WTC11 (cell line): ENCODE measurements at regions not wholly inside any gene's neighbourhood (a gene's known extent, or its start where the extent isn't known, plus 50 kb on each side); places are given as distances from the start of the nearest gene placed in this dataset.

Experiments
- ATAC-seq: fragments of 200-7000 bp; cut with Tn5 transposase; 2 replicates; pipeline ENCODE4 v1.10.0; 2021; ENCODE audit warnings: mild to moderate bottlenecking, moderate library complexity
- CTCF ChIA-PET: fragments of 300-600 bp; sonication (Branson Sonifier 250); formaldehyde crosslinking; loops from one replicate; lab custom pipeline; 2021; ENCODE audit warnings: antibody characterized with exemption; lab: Charles Lee
- POLR2A ChIA-PET: fragments of 350-600 bp; sonication (Branson Sonifier 250); formaldehyde crosslinking; loops from one replicate; lab custom pipeline; 2021; ENCODE audit warnings: antibody characterized with exemption; lab: Charles Lee
- DNase-seq: peaks from one replicate; pipeline ENCODE4 v3.0.0; 2021; ENCODE audit warnings: low spot score
- H3K27ac Mint-ChIP-seq: 2 replicates; pipeline ENCODE4 v1.8.0; 2021; ENCODE audit warnings: mixed read lengths
- H3K27me3 Mint-ChIP-seq: 2 replicates; pipeline ENCODE4 v1.8.0; 2021; ENCODE audit warnings: low read depth, mild to moderate bottlenecking, moderate library complexity, mixed read lengths
- H3K36me3 Mint-ChIP-seq: 2 replicates; pipeline ENCODE4 v1.8.0; 2021; ENCODE audit warnings: mixed read lengths
- H3K4me1 Mint-ChIP-seq: 2 replicates; pipeline ENCODE4 v1.8.0; 2022; ENCODE audit warnings: mixed read lengths
- H3K4me3 Mint-ChIP-seq: 2 replicates; pipeline ENCODE4 v1.8.0; 2021; ENCODE audit warnings: mild to moderate bottlenecking, moderate library complexity, mixed read lengths
- H3K9me3 Mint-ChIP-seq: 2 replicates; pipeline ENCODE4 v1.8.0; 2021; ENCODE audit warnings: mixed read lengths
- ETV6 ChIP-seq: sonication (generic); formaldehyde crosslinking; IDR thresholded peaks from 2 replicates; pipeline ENCODE4 v1.8.1; 2022; ENCODE audit warnings: mild to moderate bottlenecking, missing genetic modification reagents
- GTF2I ChIP-seq: fragments of 250-450 bp; sonication (Bioruptor Pico); conservative IDR thresholded peaks from 2 replicates; pipeline ENCODE4 v1.4.0; 2021; ENCODE audit warnings: mild to moderate bottlenecking
- MYBL2 ChIP-seq: sonication (generic); formaldehyde crosslinking; IDR thresholded peaks from 2 replicates; pipeline ENCODE4 v1.8.1; 2023; ENCODE audit warnings: mild to moderate bottlenecking, moderate library complexity, missing genetic modification reagents
- PRRX2 ChIP-seq: fragments of 250-450 bp; sonication (Bioruptor Pico); IDR thresholded peaks from 2 replicates; pipeline ENCODE4 v1.8.0; 2021; ENCODE audit warnings: mild to moderate bottlenecking
- RORB ChIP-seq: fragments of 250-450 bp; sonication (Bioruptor Pico); IDR thresholded peaks from 2 replicates; pipeline ENCODE4 v1.9.0; 2021; ENCODE audit warnings: mild to moderate bottlenecking
- SOX15 ChIP-seq: fragments of 250-450 bp; sonication (Bioruptor Pico); IDR thresholded peaks from 2 replicates; pipeline ENCODE4 v1.9.0; 2021; ENCODE audit warnings: mild to moderate bottlenecking
- TEAD4 ChIP-seq: sonication (generic); formaldehyde crosslinking; IDR thresholded peaks from 2 replicates; pipeline ENCODE4 v1.8.0; 2022; ENCODE audit warnings: mild to moderate bottlenecking, missing genetic modification reagents
- ZBTB21 ChIP-seq: sonication (generic); formaldehyde crosslinking; IDR thresholded peaks from 2 replicates; pipeline ENCODE4 v1.8.1; 2023; ENCODE audit warnings: mild to moderate bottlenecking, missing genetic modification reagents, borderline replicate concordance
- ZNF219 ChIP-seq: sonication (generic); formaldehyde crosslinking; IDR thresholded peaks from 2 replicates; pipeline ENCODE4 v1.8.0; 2023; ENCODE audit warnings: missing genetic modification reagents, mild to moderate bottlenecking, borderline replicate concordance
- ZNF396 ChIP-seq: fragments of 250-450 bp; sonication (Bioruptor Pico); IDR thresholded peaks from 2 replicates; pipeline ENCODE4 v1.8.0; 2021; ENCODE audit warnings: mild to moderate bottlenecking, moderate library complexity, borderline replicate concordance
- TF ChIP-seq, protein P1 (sequence below): sonication (generic); formaldehyde crosslinking; IDR thresholded peaks from 2 replicates; pipeline ENCODE4 v1.8.1; 2023; ENCODE audit warnings: mild to moderate bottlenecking, moderate library complexity, missing genetic modification reagents
- TF ChIP-seq, protein P2 (sequence below): fragments of 250-450 bp; sonication (Bioruptor Pico); IDR thresholded peaks from 2 replicates; pipeline ENCODE4 v1.9.0; 2021; ENCODE audit warnings: moderate library complexity, mild to moderate bottlenecking, inconsistent platforms, borderline replicate concordance
- TF ChIP-seq, protein P3 (sequence below): sonication (generic); formaldehyde crosslinking; conservative IDR thresholded peaks from 2 replicates; pipeline ENCODE4 v1.8.1; 2023; ENCODE audit warnings: mild to moderate bottlenecking, low read depth, missing genetic modification reagents, moderate library complexity
- TF ChIP-seq, protein P4 (sequence below): sonication (generic); formaldehyde crosslinking; IDR thresholded peaks from 2 replicates; pipeline ENCODE4 v1.8.1; 2022; ENCODE audit warnings: mild to moderate bottlenecking, missing genetic modification reagents, moderate library complexity, borderline replicate concordance
- TF ChIP-seq, protein P5 (sequence below): sonication (generic); formaldehyde crosslinking; IDR thresholded peaks from 2 replicates; pipeline ENCODE4 v1.8.1; 2023; ENCODE audit warnings: mild to moderate bottlenecking, missing genetic modification reagents
- TF ChIP-seq, protein P6 (sequence below): sonication (generic); formaldehyde crosslinking; IDR thresholded peaks from 2 replicates; pipeline ENCODE4 v1.8.1; 2022; ENCODE audit warnings: low read depth, missing genetic modification reagents, borderline replicate concordance
- TF ChIP-seq, protein P7 (sequence below): sonication (generic); formaldehyde crosslinking; IDR thresholded peaks from 2 replicates; pipeline ENCODE4 v1.8.0; 2023; ENCODE audit warnings: mild to moderate bottlenecking, missing genetic modification reagents

DNA sequence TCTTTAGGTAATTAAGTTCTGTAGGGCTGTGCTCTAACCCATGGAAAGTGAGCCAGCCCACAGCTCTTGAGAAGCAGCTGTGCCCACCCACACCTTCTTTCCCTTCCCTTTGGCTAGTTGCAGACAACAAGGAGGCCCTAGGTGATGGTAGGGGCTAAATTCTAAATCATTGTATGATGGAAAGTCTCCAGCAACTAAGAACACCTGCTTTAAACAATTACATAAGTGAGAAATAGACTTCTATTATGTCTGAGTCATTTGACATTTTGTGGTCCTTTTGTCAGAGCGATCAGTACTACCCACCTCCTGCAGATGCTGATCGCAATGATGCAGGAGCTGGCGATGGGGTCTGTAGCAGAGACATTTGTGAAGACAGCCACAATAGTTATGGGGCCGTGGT lies 79.6 kb downstream of the TEX51 start:
- H3K27ac Mint-ChIP-seq, result no peak overlapping the region
- H3K9me3 Mint-ChIP-seq, result no peaks in the 10 kb centered on the region
- CTCF ChIA-PET, result no interaction called here
- POLR2A ChIA-PET, result no interaction called here
- H3K4me3 Mint-ChIP-seq, result no peak overlapping the region
- TF ChIP-seq PRRX2 (CRISPR knock-in tag) (no peak), ZNF396 (CRISPR knock-in tag) (no peak), RORB (CRISPR knock-in tag) (no peak)
- TF ChIP-seq, protein P1, sequence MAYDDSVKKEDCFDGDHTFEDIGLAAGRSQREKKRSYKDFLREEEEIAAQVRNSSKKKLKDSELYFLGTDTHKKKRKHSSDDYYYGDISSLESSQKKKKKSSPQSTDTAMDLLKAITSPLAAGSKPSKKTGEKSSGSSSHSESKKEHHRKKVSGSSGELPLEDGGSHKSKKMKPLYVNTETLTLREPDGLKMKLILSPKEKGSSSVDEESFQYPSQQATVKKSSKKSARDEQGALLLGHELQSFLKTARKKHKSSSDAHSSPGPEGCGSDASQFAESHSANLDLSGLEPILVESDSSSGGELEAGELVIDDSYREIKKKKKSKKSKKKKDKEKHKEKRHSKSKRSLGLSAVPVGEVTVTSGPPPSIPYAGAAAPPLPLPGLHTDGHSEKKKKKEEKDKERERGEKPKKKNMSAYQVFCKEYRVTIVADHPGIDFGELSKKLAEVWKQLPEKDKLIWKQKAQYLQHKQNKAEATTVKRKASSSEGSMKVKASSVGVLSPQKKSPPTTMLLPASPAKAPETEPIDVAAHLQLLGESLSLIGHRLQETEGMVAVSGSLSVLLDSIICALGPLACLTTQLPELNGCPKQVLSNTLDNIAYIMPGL (CRISPR knock-in tag), result no peak
- TF ChIP-seq, protein P2, sequence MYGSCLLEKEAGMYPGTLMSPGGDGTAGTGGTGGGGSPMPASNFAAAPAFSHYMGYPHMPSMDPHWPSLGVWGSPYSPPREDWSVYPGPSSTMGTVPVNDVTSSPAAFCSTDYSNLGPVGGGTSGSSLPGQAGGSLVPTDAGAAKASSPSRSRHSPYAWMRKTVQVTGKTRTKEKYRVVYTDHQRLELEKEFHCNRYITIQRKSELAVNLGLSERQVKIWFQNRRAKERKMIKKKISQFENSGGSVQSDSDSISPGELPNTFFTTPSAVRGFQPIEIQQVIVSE (CRISPR knock-in tag), result no peak
- TF ChIP-seq, protein P3, sequence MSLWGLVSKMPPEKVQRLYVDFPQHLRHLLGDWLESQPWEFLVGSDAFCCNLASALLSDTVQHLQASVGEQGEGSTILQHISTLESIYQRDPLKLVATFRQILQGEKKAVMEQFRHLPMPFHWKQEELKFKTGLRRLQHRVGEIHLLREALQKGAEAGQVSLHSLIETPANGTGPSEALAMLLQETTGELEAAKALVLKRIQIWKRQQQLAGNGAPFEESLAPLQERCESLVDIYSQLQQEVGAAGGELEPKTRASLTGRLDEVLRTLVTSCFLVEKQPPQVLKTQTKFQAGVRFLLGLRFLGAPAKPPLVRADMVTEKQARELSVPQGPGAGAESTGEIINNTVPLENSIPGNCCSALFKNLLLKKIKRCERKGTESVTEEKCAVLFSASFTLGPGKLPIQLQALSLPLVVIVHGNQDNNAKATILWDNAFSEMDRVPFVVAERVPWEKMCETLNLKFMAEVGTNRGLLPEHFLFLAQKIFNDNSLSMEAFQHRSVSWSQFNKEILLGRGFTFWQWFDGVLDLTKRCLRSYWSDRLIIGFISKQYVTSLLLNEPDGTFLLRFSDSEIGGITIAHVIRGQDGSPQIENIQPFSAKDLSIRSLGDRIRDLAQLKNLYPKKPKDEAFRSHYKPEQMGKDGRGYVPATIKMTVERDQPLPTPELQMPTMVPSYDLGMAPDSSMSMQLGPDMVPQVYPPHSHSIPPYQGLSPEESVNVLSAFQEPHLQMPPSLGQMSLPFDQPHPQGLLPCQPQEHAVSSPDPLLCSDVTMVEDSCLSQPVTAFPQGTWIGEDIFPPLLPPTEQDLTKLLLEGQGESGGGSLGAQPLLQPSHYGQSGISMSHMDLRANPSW (CRISPR knock-in tag), result no peak
- H3K4me1 Mint-ChIP-seq, result peaks cover 6% of the 10 kb centered on the region
- H3K36me3 Mint-ChIP-seq, result no peaks in the 10 kb centered on the region
- DNase-seq, result no peak
- peaks cover 8% of the 10 kb centered on the region for H3K27me3 Mint-ChIP-seq
- ATAC-seq, result no peak

DNA sequence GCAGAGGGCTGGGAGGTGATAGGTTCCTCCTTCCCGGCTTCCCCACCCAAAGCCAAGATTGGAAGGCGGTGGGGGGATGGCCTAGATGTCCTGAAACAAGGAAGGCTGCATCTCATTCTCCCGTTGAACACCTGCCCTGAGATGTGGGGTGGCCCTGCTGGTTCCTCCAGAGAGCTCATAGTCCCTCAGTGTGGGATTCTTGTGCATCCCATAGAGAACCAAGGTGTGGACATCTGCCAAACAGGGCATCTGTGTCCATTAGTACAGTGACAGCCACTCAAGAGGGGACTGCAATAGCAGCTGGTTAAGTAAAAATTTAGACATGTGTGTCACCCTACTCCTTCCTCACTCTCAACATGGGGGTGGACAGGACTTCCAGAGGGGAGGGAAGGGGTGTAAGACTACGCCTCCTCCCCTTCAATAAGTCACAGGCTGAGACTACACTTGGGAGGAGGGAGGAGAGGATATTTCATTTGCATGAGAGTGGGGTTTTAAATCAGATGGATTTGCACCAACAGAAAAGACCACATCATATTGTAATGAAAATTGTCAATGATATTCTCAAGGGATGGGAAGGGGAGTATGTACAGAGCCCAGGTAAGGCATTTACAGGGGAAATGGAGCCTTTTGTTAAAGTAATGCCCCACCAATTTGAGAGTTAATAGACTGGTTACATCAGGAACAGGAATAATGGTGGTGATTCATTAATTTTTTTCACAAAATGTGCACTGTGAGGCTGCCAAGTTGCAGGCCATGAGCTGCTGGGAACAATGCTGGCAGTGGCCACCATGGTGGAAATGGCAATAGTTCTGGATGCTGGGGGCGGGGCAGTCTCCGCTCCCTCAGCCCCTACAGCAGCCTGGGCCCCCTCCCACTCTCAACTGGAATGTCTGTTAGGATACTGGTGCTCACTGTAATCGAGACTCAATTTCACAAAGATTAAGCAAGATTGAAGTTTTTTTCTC lies 80.6 kb downstream of the TEX51 start:
- CTCF ChIA-PET, result no interaction called here
- POLR2A ChIA-PET, result no interaction called here
- TF ChIP-seq ZNF396 (CRISPR knock-in tag), result no peak
- TF ChIP-seq MYBL2, result no peak
- TF ChIP-seq, protein P4, sequence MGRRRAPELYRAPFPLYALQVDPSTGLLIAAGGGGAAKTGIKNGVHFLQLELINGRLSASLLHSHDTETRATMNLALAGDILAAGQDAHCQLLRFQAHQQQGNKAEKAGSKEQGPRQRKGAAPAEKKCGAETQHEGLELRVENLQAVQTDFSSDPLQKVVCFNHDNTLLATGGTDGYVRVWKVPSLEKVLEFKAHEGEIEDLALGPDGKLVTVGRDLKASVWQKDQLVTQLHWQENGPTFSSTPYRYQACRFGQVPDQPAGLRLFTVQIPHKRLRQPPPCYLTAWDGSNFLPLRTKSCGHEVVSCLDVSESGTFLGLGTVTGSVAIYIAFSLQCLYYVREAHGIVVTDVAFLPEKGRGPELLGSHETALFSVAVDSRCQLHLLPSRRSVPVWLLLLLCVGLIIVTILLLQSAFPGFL (CRISPR knock-in tag), result no peak
- TF ChIP-seq, protein P5, sequence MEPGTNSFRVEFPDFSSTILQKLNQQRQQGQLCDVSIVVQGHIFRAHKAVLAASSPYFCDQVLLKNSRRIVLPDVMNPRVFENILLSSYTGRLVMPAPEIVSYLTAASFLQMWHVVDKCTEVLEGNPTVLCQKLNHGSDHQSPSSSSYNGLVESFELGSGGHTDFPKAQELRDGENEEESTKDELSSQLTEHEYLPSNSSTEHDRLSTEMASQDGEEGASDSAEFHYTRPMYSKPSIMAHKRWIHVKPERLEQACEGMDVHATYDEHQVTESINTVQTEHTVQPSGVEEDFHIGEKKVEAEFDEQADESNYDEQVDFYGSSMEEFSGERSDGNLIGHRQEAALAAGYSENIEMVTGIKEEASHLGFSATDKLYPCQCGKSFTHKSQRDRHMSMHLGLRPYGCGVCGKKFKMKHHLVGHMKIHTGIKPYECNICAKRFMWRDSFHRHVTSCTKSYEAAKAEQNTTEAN (CRISPR knock-in tag), result no peak
- TF ChIP-seq ZBTB21 (CRISPR knock-in tag), result no peak
- TF ChIP-seq, protein P3 (CRISPR knock-in tag), result no peak
- TF ChIP-seq ZNF219 (CRISPR knock-in tag), result no peak
- TF ChIP-seq GTF2I (CRISPR knock-in tag), result no peak
- TF ChIP-seq, protein P6, sequence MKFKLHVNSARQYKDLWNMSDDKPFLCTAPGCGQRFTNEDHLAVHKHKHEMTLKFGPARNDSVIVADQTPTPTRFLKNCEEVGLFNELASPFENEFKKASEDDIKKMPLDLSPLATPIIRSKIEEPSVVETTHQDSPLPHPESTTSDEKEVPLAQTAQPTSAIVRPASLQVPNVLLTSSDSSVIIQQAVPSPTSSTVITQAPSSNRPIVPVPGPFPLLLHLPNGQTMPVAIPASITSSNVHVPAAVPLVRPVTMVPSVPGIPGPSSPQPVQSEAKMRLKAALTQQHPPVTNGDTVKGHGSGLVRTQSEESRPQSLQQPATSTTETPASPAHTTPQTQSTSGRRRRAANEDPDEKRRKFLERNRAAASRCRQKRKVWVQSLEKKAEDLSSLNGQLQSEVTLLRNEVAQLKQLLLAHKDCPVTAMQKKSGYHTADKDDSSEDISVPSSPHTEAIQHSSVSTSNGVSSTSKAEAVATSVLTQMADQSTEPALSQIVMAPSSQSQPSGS (CRISPR knock-in tag), result no peak
- no peak for TF ChIP-seq TEAD4
- TF ChIP-seq, protein P7, sequence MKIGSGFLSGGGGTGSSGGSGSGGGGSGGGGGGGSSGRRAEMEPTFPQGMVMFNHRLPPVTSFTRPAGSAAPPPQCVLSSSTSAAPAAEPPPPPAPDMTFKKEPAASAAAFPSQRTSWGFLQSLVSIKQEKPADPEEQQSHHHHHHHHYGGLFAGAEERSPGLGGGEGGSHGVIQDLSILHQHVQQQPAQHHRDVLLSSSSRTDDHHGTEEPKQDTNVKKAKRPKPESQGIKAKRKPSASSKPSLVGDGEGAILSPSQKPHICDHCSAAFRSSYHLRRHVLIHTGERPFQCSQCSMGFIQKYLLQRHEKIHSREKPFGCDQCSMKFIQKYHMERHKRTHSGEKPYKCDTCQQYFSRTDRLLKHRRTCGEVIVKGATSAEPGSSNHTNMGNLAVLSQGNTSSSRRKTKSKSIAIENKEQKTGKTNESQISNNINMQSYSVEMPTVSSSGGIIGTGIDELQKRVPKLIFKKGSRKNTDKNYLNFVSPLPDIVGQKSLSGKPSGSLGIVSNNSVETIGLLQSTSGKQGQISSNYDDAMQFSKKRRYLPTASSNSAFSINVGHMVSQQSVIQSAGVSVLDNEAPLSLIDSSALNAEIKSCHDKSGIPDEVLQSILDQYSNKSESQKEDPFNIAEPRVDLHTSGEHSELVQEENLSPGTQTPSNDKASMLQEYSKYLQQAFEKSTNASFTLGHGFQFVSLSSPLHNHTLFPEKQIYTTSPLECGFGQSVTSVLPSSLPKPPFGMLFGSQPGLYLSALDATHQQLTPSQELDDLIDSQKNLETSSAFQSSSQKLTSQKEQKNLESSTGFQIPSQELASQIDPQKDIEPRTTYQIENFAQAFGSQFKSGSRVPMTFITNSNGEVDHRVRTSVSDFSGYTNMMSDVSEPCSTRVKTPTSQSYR (CRISPR knock-in tag), result no peak
- TF ChIP-seq SOX15 (CRISPR knock-in tag), result no peak
- no peak for TF ChIP-seq ETV6

More for the DNA sequence above, 80.6 kb downstream of the TEX51 start:
- DNase-seq, result no peak
- Mint-ChIP-seq H3K36me3 (no peaks in the 10 kb centered on the region), H3K9me3 (no peaks in the 10 kb centered on the region), H3K4me1 (peaks cover 6% of the 10 kb centered on the region), H3K4me3 (no peak overlapping the region), H3K27ac (no peak overlapping the region), H3K27me3 (peaks cover 7% of the 10 kb centered on the region)
- ATAC-seq, result no peak
